GM19468 (cell line): ENCODE measurements at regions not wholly inside any gene's neighbourhood (a gene's known extent, or its start where the extent isn't known, plus 50 kb on each side); places are given as distances from the start of the nearest gene placed in this dataset.
A peak's percentile ranks its signal among the peaks of the same experiment; 100 is the strongest.

Experiments
- ATAC-seq: cut with Tn5 transposase; IDR thresholded peaks from one replicate; pipeline ENCODE4 v1.9.1; 2021; ENCODE audit warnings: mild to moderate bottlenecking, moderate library complexity, moderate number of reproducible peaks; ENCODE audit not compliant: unreplicated experiment; ENCODE audit errors: extremely low read depth

DNA sequence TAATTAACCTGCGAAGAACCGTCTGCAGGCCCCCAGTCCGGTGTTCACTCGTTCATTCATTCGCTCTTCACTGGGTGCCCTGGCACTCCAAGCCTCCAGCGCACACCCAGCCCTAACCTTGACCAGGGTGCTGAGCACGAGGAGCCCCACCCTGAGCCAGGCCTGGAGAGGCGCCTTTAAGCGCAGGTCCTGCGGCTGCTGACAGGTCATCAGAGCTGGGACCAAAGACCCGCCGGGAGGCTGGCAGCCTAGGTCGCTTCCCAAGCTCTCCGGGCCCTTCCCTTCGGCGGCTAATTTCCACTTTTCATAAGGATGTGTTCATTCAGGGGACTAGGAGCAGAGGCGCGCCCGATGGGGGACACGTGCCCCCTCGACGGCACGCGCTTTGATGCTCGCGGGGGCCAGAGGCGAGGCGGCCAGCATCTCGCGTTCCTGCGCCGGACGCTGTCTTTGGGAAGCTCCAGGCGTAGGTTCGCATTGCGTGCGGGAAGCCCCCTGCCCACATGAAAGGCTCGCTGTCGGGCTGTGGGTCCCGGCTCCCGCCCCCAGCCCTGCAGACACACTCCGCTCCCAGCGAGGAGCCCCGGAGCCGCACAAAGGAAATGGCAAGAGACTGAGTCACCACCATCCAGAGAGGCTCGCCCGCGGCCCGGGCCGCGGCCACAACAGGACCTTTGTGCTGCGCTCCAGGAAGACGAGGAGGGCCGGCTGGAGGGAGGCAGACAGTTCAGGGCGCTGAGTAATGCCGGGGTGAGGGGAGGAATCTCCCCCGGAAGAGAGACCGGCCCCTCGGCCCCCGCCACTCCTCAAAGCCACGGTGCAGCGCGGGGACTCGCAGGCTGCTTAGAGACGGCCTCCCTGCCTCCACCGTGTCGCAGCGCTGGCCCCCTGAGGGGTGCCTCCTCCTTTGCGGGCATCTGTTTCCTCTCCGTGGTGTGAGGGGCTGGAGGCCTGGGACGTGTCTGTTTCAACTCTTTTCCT is 266.4 kb upstream of the HES1 start:
- no peak for ATAC-seq

GRCh38 chr3:193870376-193871219 is 265.4 kb upstream of the HES1 start:
- ATAC-seq = no peak

DNA sequence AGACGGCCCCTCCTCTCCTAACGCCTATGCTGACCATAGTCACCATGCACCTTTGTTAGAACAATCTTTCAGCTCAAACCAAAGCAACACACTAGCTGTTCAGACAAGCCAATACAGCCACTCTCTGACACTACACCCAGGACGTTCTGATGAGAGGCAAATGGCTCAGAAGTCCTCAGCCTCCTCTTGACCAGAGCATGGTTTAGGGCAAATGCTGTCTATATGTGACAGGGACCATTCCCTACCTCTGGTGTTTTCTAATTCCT is 264.8 kb upstream of the HES1 start:
- ATAC-seq = no peak

DNA sequence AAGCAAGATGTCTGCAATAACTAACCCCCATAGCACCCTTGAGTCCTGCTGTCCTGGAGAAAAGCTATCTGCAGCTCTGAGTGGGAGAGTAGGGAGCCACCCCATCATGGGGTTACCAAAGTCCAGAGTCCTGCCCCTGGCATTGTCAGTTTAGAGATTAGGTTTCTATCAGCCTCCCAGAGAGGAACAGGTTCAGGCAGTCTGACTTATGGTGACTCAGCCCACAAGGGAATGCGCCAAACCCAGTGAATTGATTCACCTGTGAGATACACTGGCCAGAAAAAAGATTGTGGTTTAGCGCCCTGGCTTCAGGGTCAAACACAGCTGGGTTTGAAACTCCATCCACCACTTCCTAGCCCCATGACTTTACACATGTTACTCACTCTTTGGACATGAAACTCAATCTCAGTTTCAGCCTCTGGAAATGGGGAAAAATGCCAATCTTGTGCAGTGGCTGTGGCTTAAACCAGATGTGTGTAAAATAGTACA is 263.6 kb upstream of the HES1 start:
- ATAC-seq = peak; percentile 24

DNA sequence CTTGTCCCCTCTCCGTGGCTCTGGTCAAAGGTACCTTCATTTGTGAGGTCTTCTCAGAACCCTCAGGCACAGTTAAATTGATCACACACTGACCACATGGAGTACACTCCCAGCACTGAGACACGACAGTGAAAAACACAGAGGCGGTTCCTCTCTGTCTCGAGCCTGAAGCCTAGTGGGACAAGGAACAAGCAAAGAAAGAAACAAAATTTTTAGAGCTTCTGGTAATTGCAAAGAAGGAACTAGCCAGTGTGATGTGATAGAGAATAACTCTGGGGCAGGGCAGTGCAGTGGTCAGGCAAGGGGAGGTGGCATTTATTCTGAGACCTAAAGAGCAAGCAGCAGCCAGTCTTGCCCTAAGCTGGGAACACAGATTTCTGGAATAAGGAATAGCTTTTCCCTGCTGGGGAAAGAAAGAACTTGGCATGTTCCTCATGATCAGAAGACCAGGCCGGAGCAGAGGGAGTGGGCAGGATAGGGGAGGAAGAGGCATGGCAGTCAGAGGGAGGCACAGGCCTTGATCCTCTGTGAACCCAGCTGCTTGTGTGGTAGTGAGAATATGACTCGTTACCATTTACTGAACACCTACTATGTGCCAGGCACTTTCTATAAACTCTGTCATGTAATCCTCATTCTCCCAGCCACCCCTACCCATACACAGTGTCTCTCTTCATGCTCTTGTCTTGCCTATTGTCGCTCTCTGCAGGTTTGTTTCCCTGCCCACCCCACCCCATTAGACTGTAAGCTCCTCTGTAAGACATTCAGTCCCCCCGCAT is 262.3 kb upstream of the HES1 start:
- ATAC-seq = no peak

DNA sequence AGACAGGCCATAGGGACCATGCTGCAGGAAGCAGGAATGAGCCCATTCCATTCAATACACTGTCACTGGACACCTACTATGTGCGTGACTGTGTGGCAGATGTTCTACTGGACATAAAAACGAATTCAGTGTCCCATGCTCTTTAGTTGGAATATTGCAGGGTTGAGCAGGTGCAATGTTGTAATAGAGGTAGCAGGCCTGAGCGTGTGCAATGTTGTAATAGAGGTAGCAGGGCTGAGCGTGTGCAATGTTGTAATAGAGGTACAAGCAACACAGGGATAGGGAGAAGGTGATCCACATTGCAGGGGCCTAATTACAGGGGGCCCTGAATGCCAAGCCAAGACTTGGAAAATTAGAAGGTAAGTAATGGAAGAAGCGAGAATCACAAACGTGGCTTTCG is 261.4 kb upstream of the HES1 start:
- ATAC-seq = no peak

DNA sequence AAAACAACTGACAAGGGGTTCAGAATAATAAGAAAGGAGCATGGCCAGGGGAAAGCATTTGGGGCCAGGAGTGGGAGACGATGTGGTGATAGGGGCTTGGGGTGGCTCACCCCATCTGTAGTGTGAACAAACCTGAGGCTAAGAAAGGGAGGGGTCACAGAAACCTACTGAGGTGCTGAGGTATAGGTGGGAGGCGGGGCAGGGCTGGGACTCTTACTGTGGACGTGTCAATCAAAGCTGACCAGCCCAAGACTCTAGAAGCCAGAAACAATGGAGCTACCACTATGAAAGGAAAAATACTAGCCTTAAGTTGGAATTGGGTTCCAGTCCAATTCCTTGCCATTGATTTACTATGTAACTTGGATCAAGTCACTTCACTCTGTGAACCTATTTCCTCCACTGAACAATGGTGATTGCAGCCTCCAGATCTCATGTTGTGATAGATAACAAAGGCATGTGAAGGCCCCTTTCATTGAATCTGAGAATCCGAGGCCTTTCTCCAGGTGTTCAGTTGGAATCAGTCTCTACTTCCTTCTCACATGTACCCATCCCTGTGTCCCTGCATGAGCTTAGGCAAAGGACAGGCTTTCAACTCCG is 260.9 kb upstream of the HES1 start:
- no peak for ATAC-seq

- no peak for ATAC-seq
Observed at GRCh38 chr3:193875601-193876321, 260.2 kb upstream of the HES1 start.

DNA sequence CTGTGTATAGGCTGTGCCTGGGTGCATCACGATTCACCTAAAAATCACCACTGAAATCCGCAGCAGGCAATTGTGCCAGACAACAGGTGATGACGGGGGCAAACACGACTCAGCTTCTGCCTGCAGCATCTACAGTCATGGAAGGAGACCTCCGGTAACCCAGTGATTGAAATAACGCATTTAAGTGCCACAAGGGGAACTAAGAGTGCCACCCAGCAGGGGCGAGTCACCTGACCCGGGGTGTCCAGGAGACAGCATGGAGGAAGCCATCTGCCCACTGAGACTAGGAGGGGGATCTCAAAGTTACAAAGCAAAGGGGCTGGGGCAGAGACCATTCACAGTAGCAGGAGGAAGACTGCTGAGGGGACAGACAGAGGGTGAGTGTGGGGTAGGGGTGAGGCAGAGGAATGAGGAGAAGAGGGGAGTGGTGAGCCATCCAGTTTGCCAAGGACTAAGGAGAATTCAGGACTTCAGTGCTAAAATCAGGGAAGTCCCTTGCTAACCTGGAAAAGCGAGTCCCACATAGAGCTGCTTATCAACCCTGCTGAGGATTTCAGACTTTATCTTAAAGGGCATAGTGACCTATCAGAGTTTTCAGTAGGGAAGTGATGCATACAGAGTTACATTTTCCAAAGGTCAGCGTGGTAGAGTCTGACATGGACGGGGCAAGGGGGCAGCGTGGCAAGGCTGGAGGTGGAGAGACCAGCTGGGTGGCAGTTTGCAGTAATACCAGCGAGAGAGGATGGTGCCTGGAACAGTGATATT is 256.7 kb upstream of the HES1 start:
- no peak for ATAC-seq

- no peak for ATAC-seq
Observed at GRCh38 chr3:193879864-193880242, 256.1 kb upstream of the HES1 start.

GRCh38 chr3:193882091-193882490 is 253.9 kb upstream of the HES1 start:
- no peak for ATAC-seq

DNA sequence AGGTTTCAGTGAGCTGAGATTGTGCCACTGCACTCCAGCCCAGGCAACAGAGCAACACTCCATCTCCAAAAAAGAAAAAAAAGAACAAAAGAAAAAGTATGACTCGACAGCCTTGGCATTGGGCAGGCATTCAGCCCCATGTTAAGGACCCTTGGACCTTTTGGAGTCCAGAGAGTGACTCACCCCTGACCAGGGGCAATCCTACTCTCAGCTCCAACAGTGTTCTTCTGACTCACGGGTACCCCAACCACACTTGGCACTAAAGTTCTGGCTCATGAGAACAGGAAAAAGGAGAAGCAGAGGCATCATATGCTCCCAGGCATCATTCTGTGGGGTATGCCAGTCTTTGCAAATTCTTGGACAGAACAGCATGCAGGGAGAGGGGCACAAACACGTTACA is 252.4 kb upstream of the HES1 start:
- no peak for ATAC-seq

GRCh38 chr3:193884027-193884426 is 251.9 kb upstream of the HES1 start:
- no peak for ATAC-seq

DNA sequence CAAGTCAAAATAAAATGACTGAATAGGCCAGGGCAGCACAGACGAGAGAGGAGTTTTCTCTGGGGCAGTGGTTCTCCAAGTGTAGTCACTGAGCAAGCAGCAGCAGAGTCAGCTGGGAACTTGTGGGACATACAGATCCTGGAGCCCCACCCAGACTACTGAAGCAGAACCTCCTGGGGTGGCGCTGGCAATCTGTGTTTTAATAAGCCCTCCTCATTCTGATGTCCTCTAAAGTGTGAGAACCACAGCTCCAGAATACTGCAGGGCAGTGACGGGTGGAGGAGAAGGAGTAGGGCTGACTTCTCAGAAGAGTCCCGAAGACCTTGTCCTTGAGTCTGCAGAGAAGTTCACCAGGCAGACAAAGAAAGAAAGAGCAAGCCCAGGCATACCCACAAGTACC is 251.3 kb upstream of the HES1 start:
- no peak for ATAC-seq

GRCh38 chr3:193885832-193886231 is 250.1 kb upstream of the HES1 start:
- no peak for ATAC-seq

- no peak for ATAC-seq
Observed at GRCh38 chr3:193890016-193890897, 245.7 kb upstream of the HES1 start.

DNA sequence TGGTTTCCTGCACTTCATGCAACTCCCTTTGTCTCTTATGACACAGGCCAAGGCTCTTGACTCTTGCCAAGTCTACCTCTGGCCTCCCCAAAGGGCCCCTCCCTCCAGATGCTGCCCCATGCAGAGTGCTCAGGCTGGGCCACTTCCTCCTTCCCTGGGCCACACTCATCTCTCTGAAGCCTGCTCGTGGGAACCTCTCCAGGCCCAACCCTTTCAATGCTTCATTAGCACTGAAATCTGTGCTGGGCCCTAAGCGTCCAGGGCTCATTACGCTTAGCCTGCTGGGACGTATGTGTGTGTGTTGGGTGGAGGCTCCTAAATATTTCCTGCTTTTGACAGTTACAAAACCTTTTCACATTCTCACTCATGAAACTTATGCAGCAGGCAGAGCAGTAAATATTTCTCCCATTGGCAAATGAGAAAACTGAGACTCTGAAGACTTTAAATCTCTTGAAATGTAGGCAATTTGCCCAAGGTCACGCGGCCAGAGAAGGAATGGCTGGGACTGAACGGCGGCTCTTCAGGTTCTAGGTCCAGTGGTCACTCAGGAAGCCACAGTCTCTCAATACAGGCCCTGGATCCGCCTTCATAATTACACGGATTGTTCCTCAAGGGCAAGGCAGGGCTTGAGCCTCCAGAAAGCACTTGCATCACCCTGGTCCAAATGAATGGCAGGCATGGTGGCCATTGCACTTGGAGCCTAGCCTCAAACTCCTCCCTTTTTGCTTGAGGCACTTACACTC is 241.7 kb upstream of the HES1 start:
- ATAC-seq = no peak
